ENCODE measurements at regions not wholly inside any gene's neighbourhood (a gene's known extent, or its start where the extent isn't known, plus 50 kb on each side); places are given as distances from the start of the nearest gene placed in this dataset.

- Histone ChIP-seq H3F3A (ENCODE audit: insufficient read depth, low read length) (0 out of 2 replicates have a peak, but pooled peaks cover 4% of the 10 kb centered on the region), H3K27ac (ENCODE audit: low read length) (no peak overlapping the region), H3K4me1 (ENCODE audit: low read length) (peaks cover 4% of the 10 kb centered on the region; the same call in 1 of the 2 replicates), H2AFZ (ENCODE audit: low read length) (0 out of 2 replicates have a peak overlapping the region, but pooled peaks have one; percentile 16), H3K27me3 (replicated peaks; ENCODE audit: insufficient read depth, low read length) (no peaks in the 10 kb centered on the region), H3K9ac (ENCODE audit: low read length) (no peak overlapping the region), H4K20me1 (ENCODE audit: insufficient read depth, low read length) (no peaks in the 10 kb centered on the region), H3K9me3 (replicated peaks; ENCODE audit: insufficient read depth, low read length) (no peaks in the 10 kb centered on the region), H3K9me2 (replicated peaks; ENCODE audit: insufficient read depth, low read length) (no peaks in the 10 kb centered on the region), H3K4me3 (ENCODE audit: low read length) (no peak overlapping the region), H3K36me3 (replicated peaks; ENCODE audit: insufficient read depth, low read length) (no peaks in the 10 kb centered on the region), H3K79me2 (ENCODE audit: low read length) (no peaks in the 10 kb centered on the region), H3K4me2 (ENCODE audit: low read depth, low read length) (no peak overlapping the region)
- TF ChIP-seq CTCF (IDR thresholded peaks at IDR 0.05; ENCODE audit: low read length) (no peak), EZH2phosphoT487 (IDR thresholded peaks at IDR 0.05; ENCODE audit: low read length) (no peak), EZH2 (optimal IDR thresholded peaks at IDR 0.05; ENCODE audit: low read depth, low read length) (no peak)
- DNase-seq: no peak
These were observed 140.8 kb downstream of the MRPL39 start for GRCh38 chr21:25466470-25466869.

- Histone ChIP-seq H3K9me3 (replicated peaks; ENCODE audit: insufficient read depth, low read length) (no peaks in the 10 kb centered on the region), H3F3A (ENCODE audit: insufficient read depth, low read length) (0 out of 2 replicates have a peak, but pooled peaks cover 4% of the 10 kb centered on the region), H4K20me1 (ENCODE audit: insufficient read depth, low read length) (no peaks in the 10 kb centered on the region), H3K4me2 (ENCODE audit: low read depth, low read length) (no peak overlapping the region), H3K9me2 (replicated peaks; ENCODE audit: insufficient read depth, low read length) (no peaks in the 10 kb centered on the region), H3K79me2 (ENCODE audit: low read length) (no peaks in the 10 kb centered on the region), H3K4me3 (ENCODE audit: low read length) (no peak overlapping the region), H3K9ac (ENCODE audit: low read length) (no peak overlapping the region), H3K27me3 (replicated peaks; ENCODE audit: insufficient read depth, low read length) (no peaks in the 10 kb centered on the region), H2AFZ (ENCODE audit: low read length) (no peak overlapping the region), H3K36me3 (replicated peaks; ENCODE audit: insufficient read depth, low read length) (no peaks in the 10 kb centered on the region), H3K27ac (ENCODE audit: low read length) (no peak overlapping the region), H3K4me1 (ENCODE audit: low read length) (peaks cover 4% of the 10 kb centered on the region; the same call in 1 of the 2 replicates)
- TF ChIP-seq CTCF (IDR thresholded peaks at IDR 0.05; ENCODE audit: low read length): no peak
- TF ChIP-seq EZH2 (optimal IDR thresholded peaks at IDR 0.05; ENCODE audit: low read depth, low read length): no peak
- no peak for TF ChIP-seq EZH2phosphoT487 (IDR thresholded peaks at IDR 0.05; ENCODE audit: low read length)
- DNase-seq: no peak
These were observed 142.0 kb downstream of the MRPL39 start for GRCh38 chr21:25465263-25465662.

- H3K79me2 ChIP-seq (ENCODE audit: low read length): no peaks in the 10 kb centered on the region
- H3K9me2 ChIP-seq (replicated peaks; ENCODE audit: insufficient read depth, low read length): no peaks in the 10 kb centered on the region
- 0 out of 2 replicates have a peak, but pooled peaks cover 4% of the 10 kb centered on the region for H3F3A ChIP-seq (ENCODE audit: insufficient read depth, low read length)
- H3K9me3 ChIP-seq (replicated peaks; ENCODE audit: insufficient read depth, low read length): no peaks in the 10 kb centered on the region
- H3K9ac ChIP-seq (ENCODE audit: low read length): no peak overlapping the region
- TF ChIP-seq CTCF (IDR thresholded peaks at IDR 0.05; ENCODE audit: low read length): no peak
- TF ChIP-seq EZH2 (optimal IDR thresholded peaks at IDR 0.05; ENCODE audit: low read depth, low read length): no peak
- no peak for TF ChIP-seq EZH2phosphoT487 (IDR thresholded peaks at IDR 0.05; ENCODE audit: low read length)
- no peak overlapping the region for H3K4me3 ChIP-seq (ENCODE audit: low read length)
- H3K27ac ChIP-seq (ENCODE audit: low read length): no peak overlapping the region
- no peak overlapping the region for H3K4me2 ChIP-seq (ENCODE audit: low read depth, low read length)
- H4K20me1 ChIP-seq (ENCODE audit: insufficient read depth, low read length): no peaks in the 10 kb centered on the region
- no peak for DNase-seq
- H2AFZ ChIP-seq (ENCODE audit: low read length): no peak overlapping the region
- H3K27me3 ChIP-seq (replicated peaks; ENCODE audit: insufficient read depth, low read length): no peaks in the 10 kb centered on the region
- H3K36me3 ChIP-seq (replicated peaks; ENCODE audit: insufficient read depth, low read length): no peaks in the 10 kb centered on the region
- peaks cover 12% of the 10 kb centered on the region for H3K4me1 ChIP-seq (ENCODE audit: low read length)
These were observed 143.0 kb downstream of the MRPL39 start for GRCh38 chr21:25464275-25464674.
